ENCODE measurements at regions not wholly inside any gene's neighbourhood (a gene's known extent, or its start where the extent isn't known, plus 50 kb on each side); places are given as distances from the start of the nearest gene placed in this dataset.

DNA sequence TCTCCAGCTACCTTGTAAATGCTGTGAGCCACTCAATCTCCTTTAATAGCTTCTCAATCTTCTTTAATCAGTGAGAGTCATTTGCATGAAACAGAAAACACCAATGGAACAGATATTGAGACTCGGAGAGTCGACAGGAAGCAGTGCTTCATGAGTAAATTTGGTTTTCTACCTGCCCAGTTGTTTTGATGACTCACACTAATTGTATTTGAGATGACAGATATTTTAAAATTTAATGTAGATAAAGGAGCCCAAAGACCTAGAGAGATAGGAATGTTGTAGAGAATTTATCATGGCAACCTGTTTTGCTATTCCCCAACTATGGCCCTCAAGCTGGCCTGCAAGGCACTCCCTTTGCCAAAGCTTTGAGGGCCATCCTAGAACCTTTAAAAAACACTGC, 119.1 kb downstream of the CDC42EP3 start:
- TF ChIP-seq, protein P1, sequence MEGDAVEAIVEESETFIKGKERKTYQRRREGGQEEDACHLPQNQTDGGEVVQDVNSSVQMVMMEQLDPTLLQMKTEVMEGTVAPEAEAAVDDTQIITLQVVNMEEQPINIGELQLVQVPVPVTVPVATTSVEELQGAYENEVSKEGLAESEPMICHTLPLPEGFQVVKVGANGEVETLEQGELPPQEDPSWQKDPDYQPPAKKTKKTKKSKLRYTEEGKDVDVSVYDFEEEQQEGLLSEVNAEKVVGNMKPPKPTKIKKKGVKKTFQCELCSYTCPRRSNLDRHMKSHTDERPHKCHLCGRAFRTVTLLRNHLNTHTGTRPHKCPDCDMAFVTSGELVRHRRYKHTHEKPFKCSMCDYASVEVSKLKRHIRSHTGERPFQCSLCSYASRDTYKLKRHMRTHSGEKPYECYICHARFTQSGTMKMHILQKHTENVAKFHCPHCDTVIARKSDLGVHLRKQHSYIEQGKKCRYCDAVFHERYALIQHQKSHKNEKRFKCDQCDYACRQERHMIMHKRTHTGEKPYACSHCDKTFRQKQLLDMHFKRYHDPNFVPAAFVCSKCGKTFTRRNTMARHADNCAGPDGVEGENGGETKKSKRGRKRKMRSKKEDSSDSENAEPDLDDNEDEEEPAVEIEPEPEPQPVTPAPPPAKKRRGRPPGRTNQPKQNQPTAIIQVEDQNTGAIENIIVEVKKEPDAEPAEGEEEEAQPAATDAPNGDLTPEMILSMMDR (IDR thresholded peaks at IDR 0.05; ENCODE audit: low read depth, low read length): no peak
- no peak for TF ChIP-seq EZH2phosphoT487 (IDR thresholded peaks at IDR 0.05; ENCODE audit: low read depth)

Measured in OCI-LY3 (cell line).